A549 (cell line): ENCODE measurements at regions not wholly inside any gene's neighbourhood (a gene's known extent, or its start where the extent isn't known, plus 50 kb on each side); places are given as distances from the start of the nearest gene placed in this dataset.

Experiments
- BHLHE40 ChIP-seq: IDR thresholded peaks from 2 replicates; pipeline ENCODE4 v1.6.1; 2012; ENCODE audit warnings: low read depth, low read length, inconsistent platforms
- CBX2 ChIP-seq: fragments of 200-600 bp; sonication (generic); IDR thresholded peaks from 2 replicates; pipeline ENCODE4 v1.6.1; 2016; ENCODE audit warnings: low read depth, mild to moderate bottlenecking, borderline replicate concordance
- CEBPB ChIP-seq, 2 experiments: fragments of >200 bp in 1 of 2; sonication (Bioruptor Twin) in 1 of 2; formaldehyde crosslinking in 1 of 2; IDR thresholded peaks; 2 replicates each; pipeline ENCODE4 v1.6.1; 2012 to 2016
- CHD2 ChIP-seq: fragments of 150-350 bp; IDR thresholded peaks from 2 replicates; pipeline ENCODE4 v1.6.1; 2014; ENCODE audit warnings: low read length; ENCODE audit not compliant: partially characterized antibody
- GATA3 ChIP-seq: IDR thresholded peaks from 2 replicates; pipeline ENCODE4 v1.6.1; 2012; ENCODE audit warnings: borderline replicate concordance
- KDM1A ChIP-seq: fragments of 200-600 bp; sonication (generic); IDR thresholded peaks from 2 replicates; pipeline ENCODE4 v1.6.1; 2016; ENCODE audit warnings: low read depth, mild to moderate bottlenecking
- NFE2L2 ChIP-seq: fragments of 150-350 bp; conservative IDR thresholded peaks from 2 replicates; pipeline ENCODE4 v1.6.1; 2014; ENCODE audit warnings: low read length
- POLR2A ChIP-seq: IDR thresholded peaks from 2 replicates; pipeline ENCODE4 v1.6.1; 2012; ENCODE audit warnings: mild to moderate bottlenecking, low read length
- RCOR1 ChIP-seq: fragments of 150-350 bp; IDR thresholded peaks from 2 replicates; pipeline ENCODE4 v1.6.1; 2014; ENCODE audit warnings: antibody characterized with exemption, low read length, low read depth
- RFX5 ChIP-seq: fragments of 450-650 bp; IDR thresholded peaks from 2 replicates; pipeline ENCODE4 v1.7.1; 2014; ENCODE audit warnings: antibody characterized with exemption, mild to moderate bottlenecking, moderate library complexity
- TF ChIP-seq, protein P1 (sequence below): fragments of 450-650 bp; IDR thresholded peaks from 2 replicates; pipeline ENCODE4 v1.6.1; 2014; ENCODE audit warnings: antibody characterized with exemption
- TF ChIP-seq, protein P2 (sequence below): fragments of >200 bp; sonication (Bioruptor Twin); formaldehyde crosslinking; IDR thresholded peaks from 3 replicates; pipeline ENCODE4 v1.5.1; 2016
- TF ChIP-seq, protein P3 (sequence below): IDR thresholded peaks from 2 replicates; pipeline ENCODE4 v1.6.1; 2012; ENCODE audit warnings: low read depth, borderline replicate concordance

DNA sequence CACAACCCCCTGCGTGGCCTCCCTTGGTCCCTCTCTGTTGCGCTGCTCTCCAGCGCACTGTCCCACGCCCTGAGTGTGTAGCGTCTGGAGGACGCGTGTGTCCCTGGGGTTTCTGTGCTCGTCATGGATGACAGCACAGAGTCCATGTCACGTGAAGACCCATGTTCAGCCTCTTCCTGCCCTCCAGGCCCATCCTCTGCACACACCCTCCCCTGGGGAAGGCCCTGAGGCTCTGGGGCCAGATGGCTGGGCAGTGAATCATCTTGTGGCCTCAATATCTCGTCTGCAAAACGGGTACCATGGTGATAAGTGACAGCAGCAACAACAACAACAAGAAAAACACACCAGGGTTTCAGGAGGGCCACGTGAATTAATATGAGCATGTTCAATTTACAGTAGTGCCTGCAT, 71.5 kb upstream of the ARHGEF7 start:
- TF ChIP-seq, protein P1, sequence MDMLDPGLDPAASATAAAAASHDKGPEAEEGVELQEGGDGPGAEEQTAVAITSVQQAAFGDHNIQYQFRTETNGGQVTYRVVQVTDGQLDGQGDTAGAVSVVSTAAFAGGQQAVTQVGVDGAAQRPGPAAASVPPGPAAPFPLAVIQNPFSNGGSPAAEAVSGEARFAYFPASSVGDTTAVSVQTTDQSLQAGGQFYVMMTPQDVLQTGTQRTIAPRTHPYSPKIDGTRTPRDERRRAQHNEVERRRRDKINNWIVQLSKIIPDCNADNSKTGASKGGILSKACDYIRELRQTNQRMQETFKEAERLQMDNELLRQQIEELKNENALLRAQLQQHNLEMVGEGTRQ = no peak
- TF ChIP-seq, protein P2, sequence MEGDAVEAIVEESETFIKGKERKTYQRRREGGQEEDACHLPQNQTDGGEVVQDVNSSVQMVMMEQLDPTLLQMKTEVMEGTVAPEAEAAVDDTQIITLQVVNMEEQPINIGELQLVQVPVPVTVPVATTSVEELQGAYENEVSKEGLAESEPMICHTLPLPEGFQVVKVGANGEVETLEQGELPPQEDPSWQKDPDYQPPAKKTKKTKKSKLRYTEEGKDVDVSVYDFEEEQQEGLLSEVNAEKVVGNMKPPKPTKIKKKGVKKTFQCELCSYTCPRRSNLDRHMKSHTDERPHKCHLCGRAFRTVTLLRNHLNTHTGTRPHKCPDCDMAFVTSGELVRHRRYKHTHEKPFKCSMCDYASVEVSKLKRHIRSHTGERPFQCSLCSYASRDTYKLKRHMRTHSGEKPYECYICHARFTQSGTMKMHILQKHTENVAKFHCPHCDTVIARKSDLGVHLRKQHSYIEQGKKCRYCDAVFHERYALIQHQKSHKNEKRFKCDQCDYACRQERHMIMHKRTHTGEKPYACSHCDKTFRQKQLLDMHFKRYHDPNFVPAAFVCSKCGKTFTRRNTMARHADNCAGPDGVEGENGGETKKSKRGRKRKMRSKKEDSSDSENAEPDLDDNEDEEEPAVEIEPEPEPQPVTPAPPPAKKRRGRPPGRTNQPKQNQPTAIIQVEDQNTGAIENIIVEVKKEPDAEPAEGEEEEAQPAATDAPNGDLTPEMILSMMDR = no peak
- TF ChIP-seq CEBPB (IDR thresholded peaks at IDR 0.05) (no peak), POLR2A (no peak), NFE2L2 (no peak), RFX5 (no peak), GATA3 (no peak), BHLHE40 (no peak), RCOR1 (no peak), KDM1A (no peak), CBX2 (no peak), CHD2 (no peak)
- TF ChIP-seq, protein P3, sequence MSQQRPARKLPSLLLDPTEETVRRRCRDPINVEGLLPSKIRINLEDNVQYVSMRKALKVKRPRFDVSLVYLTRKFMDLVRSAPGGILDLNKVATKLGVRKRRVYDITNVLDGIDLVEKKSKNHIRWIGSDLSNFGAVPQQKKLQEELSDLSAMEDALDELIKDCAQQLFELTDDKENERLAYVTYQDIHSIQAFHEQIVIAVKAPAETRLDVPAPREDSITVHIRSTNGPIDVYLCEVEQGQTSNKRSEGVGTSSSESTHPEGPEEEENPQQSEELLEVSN = no peak
